ENCODE measurements at regions not wholly inside any gene's neighbourhood (a gene's known extent, or its start where the extent isn't known, plus 50 kb on each side); places are given as distances from the start of the nearest gene placed in this dataset.

GRCh38 chr3:107323723-107324122, 53.5 kb upstream of the CCDC54 start:
- no peak overlapping the region for H3K27ac ChIP-seq (ENCODE audit: low read depth in 2 of 2, low read length in 1 of 2)
- no peaks in the 10 kb centered on the region for H3K9me3 ChIP-seq (ENCODE audit: control insufficient read depth in 2 of 2, insufficient read depth in 1 of 2, low read depth in 1 of 2, low read length in 1 of 2)
- H3K4me1 ChIP-seq (ENCODE audit: control insufficient read depth in 2 of 2, insufficient read depth in 2 of 2, low read length in 1 of 2) = no peaks in the 10 kb centered on the region
- H3K27me3 ChIP-seq (ENCODE audit: control insufficient read depth in 1 of 2, insufficient read depth in 2 of 2, low read length in 2 of 2) = no peaks in the 10 kb centered on the region
- no peak overlapping the region for H3K4me3 ChIP-seq (ENCODE audit: low read depth in 1 of 2, low read length in 2 of 2)
- WGBS, 2 donors = 95 to 98% methylated on average over 2 of the region's 2 CpGs
- H3K36me3 ChIP-seq (ENCODE audit: control insufficient read depth in 2 of 2, insufficient read depth in 2 of 2, low read length in 1 of 2) = no peaks in the 10 kb centered on the region

- no peak overlapping the region for H3K4me3 ChIP-seq (ENCODE audit: low read depth in 1 of 2, low read length in 2 of 2)
- H3K36me3 ChIP-seq (ENCODE audit: control insufficient read depth in 2 of 2, insufficient read depth in 2 of 2, low read length in 1 of 2) = no peaks in the 10 kb centered on the region
- H3K9me3 ChIP-seq (ENCODE audit: control insufficient read depth in 2 of 2, insufficient read depth in 1 of 2, low read depth in 1 of 2, low read length in 1 of 2) = no peaks in the 10 kb centered on the region
- H3K27ac ChIP-seq (ENCODE audit: low read depth in 2 of 2, low read length in 1 of 2) = no peak overlapping the region
- 62 to 71% methylated on average over 7 of the region's 7 CpGs for WGBS, 2 donors
- no peaks in the 10 kb centered on the region for H3K4me1 ChIP-seq (ENCODE audit: control insufficient read depth in 2 of 2, insufficient read depth in 2 of 2, low read length in 1 of 2)
- H3K27me3 ChIP-seq (ENCODE audit: control insufficient read depth in 1 of 2, insufficient read depth in 2 of 2, low read length in 2 of 2) = no peaks in the 10 kb centered on the region
Observed at GRCh38 chr3:107325446-107325845, 51.8 kb upstream of the CCDC54 start.
